Skeletal muscle cell (primary cell): ENCODE measurements at regions not wholly inside any gene's neighbourhood (a gene's known extent, or its start where the extent isn't known, plus 50 kb on each side); places are given as distances from the start of the nearest gene placed in this dataset.
A peak's percentile ranks its signal among the peaks of the same experiment; 100 is the strongest.

Source experiments
- DNase-seq: peaks from one replicate; pipeline ENCODE4 v3.0.0-alpha.2; 2010; ENCODE audit warnings: low read depth
- H3K4me3 ChIP-seq: 2 replicates; pipeline ENCODE4 v1.5.1; 2011; ENCODE audit warnings: low read depth, mild to moderate bottlenecking, control low read depth, low read length, moderate library complexity

DNA sequence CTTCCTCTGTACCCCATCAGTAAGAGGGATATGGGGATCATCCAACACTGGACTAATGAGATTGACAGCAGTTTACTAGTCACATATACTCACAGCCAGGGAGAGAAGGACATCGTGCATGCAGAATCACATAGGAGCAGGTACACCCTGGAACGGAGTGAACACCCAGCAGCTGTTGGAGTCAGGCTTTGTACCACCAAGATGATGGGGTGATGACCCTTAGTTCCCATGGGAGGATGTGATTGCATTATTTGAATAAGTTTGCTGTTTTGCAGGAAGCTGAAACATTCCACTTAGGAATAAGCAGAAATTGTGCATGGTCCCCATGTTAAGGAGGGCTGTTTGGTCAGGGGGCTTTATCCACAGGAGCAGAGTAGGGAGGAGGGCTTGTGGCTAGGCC lies 482.7 kb upstream of the PDZRN3 start:
- no peak for DNase-seq
- no peak overlapping the region for H3K4me3 ChIP-seq

DNA sequence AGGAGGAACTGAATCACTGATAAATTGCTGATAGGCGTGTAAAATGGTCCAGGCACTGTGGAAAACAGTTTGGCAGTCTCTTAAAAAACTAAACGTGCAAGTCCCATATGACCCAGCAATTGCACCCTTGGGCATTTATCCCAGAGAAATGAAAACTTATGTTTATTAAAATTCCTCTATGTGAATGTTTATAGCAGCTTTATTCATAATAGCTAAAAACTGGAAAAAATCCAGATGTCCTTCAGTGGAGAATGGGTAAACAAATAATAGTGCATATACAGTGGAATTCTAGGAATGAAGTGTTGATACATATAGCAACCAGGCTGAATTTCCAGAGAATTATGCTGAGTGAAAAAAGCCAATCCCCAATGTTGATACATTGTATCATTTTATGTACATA lies 482.2 kb upstream of the PDZRN3 start:
- H3K4me3 ChIP-seq, result no peak overlapping the region
- no peak for DNase-seq

DNA sequence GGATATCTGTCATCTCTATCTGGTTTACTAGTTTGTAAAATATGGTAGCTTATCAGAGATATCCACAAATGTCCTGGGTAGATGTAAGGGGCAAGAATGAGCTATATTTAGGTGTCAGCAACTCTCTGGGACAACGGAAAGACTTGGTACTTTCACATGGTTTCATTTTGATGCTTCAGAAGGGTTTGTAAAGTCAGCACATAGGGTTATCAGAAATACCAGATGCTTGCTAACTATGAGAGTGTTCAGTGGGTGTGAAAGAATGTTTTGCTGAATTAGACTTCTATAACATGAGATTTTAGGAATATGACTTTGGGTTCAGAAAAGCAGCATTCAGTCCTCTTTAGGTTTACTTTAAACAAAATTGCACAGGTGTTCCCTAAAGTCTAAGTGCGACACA lies 466.5 kb upstream of the PDZRN3 start:
- no peak for DNase-seq

DNA sequence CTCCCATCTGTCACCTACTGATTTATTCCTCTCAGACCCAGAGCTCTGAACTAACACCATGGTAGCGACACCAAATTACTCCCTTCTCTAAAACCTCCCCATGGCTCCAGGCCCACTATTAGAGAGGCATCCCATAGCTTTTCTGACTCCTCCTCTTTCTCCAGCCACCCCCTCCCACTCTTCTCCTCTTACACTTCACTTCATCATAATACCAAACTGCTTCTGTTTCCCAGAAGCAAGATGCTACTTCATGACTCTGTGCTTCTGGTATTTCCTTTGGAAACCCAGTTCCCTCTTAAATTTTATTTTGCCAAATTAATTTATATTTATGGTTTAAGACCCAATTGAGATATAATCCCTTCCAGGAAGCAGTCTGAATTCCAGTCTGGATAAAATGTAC lies 465.1 kb upstream of the PDZRN3 start:
- peak; percentile 15 for DNase-seq
- H3K4me3 ChIP-seq, result no peak overlapping the region

More for the DNA sequence above, 466.5 kb upstream of the PDZRN3 start:
- no peak overlapping the region for H3K4me3 ChIP-seq

DNA sequence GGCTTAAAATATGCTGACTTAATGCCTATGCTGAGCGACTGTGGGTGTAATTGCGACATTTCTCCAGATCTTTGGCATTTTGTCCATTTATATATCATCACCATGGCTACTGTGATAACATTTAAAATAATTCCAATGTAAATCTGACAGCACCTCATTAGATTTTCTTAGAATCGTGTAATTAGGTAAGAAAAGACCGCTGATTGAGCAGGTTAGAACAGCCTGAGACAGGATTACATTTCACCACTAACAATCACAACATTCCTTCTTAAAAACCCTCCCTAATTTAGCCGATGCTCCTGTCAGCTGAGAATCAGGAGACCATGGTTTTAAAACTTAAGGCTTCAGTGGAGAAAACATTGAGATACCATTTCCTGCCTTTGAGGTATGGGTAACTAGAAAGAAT lies 455.3 kb upstream of the PDZRN3 start:
- H3K4me3 ChIP-seq, result no peak overlapping the region
- no peak for DNase-seq

DNA sequence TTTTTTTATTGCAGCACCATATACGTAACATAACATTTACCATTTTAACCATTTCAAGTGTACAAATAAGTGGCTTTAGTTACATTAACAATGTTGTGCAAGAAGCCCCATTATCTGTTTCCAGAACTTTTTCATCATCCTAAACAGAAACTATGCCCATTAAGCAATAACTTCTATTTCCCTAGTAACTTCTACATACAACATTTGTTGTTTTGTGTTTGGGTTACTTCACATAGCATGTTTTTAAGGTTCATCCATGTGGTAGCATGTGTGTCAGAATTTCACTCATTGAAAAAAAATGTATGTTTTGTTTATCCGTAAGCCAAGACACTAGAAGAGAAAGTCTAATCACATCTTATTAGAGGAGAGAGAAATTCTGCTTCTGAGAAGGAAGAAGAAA lies 450.5 kb upstream of the PDZRN3 start:
- no peak overlapping the region for H3K4me3 ChIP-seq
- no peak for DNase-seq

DNA sequence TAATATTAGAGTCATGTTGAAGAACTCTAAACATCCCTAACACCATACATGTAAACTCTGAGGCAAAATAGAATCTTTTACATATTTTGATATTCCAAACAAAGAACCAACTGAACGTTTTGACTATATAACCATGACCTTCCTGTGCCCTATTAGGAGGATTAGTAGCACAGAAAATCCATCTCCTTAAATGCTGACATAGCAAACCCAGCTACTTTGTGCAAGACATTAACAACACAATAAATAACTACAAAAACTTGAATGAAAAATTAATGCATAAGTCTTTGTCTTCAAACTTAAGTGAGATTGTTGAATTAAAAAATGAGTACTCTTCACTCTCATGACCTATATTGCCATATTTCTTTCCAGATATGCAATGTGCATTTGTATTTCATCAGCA lies 450.0 kb upstream of the PDZRN3 start:
- DNase-seq, result no peak
- H3K4me3 ChIP-seq, result no peak overlapping the region

DNA sequence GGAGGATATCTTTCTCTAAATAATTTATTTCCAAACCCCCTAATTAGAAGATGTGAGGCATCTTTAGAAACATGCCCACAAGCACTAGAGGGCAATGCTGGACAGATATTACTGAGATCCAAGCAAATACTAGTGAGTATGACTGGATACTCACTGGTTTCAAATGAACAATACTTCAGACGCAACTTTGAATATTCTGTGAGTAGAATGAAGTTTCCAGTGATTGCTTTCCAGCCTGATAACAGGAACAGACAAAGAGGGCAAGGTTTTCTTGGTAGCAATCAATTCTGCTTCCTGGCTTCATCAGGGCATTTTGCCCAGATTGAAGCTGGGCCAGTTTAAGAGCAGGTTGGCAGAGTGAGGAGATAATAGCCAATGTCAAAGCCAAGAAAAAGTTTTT lies 442.6 kb upstream of the PDZRN3 start:
- DNase-seq, result no peak
- H3K4me3 ChIP-seq, result no peak overlapping the region

DNA sequence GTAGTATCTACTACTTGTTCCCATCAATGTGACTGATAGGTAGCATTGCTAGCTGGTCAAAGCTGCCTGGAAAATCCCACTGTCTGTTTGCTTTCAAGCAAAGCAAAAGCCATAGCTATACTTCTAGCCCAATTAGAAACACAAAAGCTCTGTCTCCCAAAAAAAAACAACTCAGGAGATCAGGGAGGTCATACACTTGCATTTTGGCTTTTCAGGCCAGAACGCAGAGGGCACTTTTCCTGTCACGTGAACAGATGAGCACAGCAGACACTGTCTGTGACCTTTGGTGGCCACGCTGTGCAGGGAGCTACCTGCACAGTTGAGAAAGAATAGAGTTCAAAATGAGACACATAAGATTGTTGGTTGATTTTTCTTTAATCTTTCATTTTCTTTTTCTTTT lies 441.7 kb upstream of the PDZRN3 start:
- DNase-seq, result no peak
- no peak overlapping the region for H3K4me3 ChIP-seq

DNA sequence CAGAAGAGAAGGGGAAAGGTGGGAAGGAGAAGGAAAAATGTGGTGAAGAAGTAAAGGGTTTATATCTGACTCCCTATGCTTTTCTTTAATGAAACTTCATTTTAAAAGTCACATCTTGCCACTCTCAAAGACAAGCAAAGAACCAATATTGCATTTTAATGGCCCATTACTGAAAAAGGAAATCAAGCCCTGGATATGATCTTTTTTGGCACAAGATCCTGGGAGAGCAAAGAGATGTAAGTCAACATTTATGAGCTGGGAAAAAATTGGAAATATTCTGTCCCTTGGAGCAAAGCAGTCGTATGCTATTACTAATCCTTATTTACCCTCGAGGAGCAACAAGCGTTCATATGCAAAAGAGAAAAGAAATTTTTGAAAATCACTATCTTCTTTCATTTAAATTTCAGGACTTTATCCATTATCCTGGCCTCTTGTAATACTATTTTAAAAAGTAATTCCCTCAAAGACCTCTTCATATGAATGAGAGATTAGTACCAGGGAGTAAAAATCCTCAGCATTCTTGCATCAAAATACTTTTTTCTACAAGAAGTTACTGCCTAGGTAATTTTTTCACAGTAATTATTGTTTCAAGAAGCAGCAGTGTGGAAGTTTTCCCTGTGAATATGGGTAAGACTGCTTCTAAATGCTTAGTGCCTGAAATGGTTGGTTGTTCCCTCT lies 435.3 kb upstream of the PDZRN3 start:
- no peak for DNase-seq
- H3K4me3 ChIP-seq, result no peak overlapping the region

DNA sequence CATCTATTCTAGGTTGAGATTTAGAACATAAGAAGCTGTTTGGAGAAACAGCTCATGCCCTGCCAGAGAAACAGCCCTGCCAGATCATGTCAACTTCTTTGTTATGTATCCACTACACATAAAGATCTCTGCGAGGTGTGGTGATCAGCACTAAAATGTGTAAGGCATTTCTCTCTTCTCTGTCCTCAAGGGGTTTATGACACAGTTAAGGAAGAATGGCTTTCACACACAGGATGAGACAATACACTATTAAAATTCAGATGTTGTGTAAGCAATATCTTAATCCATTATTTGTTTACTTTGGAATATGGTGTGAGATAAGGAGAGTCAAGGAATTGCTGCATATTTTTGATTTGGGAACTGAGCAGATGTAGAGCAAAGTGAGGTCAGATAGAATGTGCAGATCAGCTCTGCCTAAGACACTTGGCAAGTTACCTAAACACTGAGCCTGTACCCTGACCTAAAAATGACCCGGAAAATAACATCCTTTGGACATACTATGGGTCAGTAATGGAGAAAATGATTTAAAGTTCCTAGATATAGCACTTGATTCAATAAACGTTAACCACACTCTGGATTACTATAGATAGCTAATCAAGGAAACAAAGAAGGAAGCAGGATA lies 434.7 kb upstream of the PDZRN3 start:
- H3K4me3 ChIP-seq, result no peak overlapping the region
- DNase-seq, result no peak

DNA sequence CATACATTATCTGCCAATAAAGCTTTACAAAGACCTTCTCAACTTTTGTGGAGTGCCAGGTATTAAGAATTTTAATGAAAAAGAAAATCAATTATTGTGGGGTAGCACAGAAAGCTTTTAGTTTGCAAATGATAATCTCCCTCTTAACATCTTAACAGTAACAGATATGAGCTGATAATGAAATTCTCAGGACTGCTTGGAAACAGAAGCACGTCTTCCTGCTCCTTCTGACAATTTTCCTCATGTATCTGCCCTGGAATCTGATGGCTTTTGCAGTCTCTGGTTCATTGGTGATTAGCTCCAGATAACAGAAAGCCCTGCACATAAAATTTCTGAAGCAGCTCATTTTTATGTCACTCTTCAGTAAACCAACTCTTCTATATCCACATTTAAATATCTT lies 432.4 kb upstream of the PDZRN3 start:
- no peak for DNase-seq
- H3K4me3 ChIP-seq, result no peak overlapping the region

DNA sequence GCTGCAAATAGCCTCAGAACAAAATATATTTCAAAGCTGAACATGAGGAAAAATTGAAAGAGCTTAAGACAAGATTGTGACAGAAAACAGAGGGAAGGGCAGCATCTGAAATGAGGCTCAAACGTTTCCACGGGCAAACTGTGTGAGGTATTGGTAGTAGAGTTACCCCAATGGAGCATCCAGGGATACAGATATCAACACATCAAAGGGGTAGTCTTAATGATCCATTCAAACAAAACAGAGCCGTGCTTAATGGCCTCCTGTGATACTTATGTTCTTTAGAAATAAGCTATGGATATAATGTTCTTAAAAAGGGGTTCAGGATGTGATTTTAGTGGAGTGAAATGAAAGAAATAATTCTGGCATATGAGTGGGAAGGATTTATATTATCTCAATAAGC lies 430.3 kb upstream of the PDZRN3 start:
- DNase-seq, result no peak
- no peak overlapping the region for H3K4me3 ChIP-seq

DNA sequence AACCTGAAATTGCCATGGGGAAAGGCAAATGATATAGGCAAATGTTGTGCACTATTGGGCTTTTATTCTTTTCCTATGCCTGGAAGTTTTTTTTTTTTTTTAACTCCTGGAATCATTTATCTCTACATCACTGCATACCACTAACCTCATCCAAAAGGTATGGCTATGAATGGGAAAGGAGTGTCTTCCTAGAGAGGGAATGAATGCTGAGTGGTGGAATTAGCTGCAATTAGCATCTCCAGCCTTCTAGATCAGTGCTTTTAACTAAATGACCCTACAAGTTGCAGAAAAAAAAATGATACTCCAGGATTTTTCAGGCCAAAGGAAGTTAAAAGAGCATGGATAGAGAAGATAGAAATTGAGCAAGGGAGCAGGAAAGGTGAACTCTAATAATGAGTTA lies 429.8 kb upstream of the PDZRN3 start:
- DNase-seq, result no peak

DNA sequence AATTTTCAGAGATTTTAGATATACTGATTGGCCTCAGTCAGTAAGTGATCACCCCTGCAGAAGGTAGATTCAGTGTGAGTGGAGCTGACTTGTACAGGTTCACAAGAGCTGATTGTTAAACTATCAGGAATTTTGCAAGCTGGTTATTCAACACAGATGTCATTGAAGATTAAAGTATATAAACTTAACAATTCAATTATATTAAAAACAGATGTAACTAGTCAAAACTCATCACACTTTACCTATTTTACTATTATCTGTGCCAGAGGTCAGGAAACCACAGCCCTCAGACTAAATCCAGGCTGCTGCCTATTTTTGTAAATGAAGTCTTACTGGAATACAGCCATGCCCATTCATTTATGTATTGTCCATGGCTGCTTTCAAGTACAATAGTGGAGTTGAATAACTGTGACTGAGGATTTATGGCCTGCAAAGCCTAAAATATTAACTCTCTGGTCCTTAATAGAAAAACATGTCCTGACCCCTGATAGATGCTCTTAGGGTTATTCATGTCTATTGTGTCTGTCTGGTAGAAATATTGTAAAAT lies 429.3 kb upstream of the PDZRN3 start:
- DNase-seq, result no peak

More for the DNA sequence above, 429.8 kb upstream of the PDZRN3 start:
- no peak overlapping the region for H3K4me3 ChIP-seq

DNA sequence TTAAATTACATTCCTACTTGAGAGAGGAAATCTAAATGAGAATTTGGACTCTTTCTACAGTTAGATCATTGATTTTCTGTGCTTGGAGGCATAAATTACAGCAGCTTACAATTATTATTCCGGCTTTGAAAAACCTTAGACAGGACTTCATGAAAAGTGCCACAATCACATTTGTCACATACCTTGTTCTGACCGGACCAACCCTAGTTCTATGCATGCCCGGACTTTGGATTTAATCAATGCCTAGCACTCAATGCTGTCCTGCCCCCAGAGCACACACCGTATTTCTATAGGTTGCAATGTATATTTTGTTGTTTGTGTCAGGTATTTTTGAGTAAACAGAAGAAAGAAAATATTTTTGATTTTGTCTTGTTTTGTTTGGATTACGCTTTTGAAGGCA lies 424.7 kb upstream of the PDZRN3 start:
- H3K4me3 ChIP-seq, result no peak overlapping the region
- DNase-seq, result no peak

More for the DNA sequence above, 429.3 kb upstream of the PDZRN3 start:
- no peak overlapping the region for H3K4me3 ChIP-seq

DNA sequence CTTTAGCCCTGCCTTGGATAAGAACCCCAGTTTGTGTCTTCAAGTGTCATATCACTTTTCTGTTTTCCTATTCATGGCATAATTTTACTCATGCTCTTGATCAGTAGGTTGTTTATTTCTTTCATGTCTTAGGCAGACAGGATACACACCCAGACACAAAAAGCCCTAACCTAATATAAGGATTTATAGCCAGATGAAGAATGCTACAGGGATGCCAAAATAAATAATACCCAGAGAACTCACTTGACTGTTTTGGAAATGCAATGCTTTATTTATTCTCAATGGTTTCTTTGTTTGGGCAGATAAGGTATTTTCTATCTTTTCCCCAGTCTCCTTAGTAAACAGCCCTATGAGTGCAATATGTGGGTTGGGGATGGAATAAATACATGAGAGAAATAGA lies 424.0 kb upstream of the PDZRN3 start:
- DNase-seq, result no peak
- H3K4me3 ChIP-seq, result no peak overlapping the region

DNA sequence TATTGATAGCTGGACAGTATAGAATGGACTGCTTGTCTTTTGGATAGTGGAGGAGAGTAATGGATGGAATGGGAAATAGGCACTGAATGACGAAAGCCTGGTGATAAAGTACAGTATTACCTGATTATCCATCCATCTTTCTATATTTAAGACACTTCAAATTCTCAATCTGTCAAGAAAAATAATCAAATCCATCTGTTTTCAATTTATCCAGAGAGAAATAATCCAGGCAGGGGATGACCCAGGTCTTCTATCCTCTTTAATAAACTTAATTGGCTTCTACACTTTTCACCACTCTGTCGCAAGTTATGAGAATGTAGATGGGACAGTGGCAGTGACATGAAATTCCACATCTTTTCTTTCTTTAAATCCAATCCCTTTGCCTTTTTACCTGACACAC lies 420.3 kb upstream of the PDZRN3 start:
- no peak for DNase-seq
- H3K4me3 ChIP-seq, result no peak overlapping the region

DNA sequence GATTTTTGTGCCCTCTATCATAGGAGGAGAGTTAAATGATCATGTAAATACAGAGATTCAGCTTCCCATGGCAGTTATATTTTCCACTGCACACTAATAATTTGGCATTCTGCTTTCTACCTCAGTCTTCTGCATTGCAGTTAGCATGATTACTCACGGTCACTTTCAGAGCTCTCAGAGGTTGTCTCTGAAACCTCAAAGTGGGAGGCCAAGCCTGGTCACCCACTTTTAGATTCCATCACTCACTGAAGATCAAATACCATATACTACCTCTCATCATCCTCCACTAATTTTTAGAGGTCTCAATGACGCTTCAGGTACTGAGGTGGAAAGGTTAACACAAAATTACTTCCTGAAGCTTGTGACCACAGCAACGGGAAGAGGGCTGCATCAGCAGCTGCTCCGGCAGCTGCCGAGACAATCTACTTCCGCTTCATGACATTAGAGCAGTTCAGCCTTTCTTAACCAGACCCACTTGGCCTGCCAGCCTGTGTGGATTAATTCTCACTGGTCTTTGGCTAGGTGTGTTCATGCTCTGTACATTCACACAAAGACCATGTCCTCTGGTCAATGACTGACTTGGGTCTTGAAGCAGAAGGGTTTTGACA lies 416.4 kb upstream of the PDZRN3 start:
- H3K4me3 ChIP-seq, result no peak overlapping the region
- DNase-seq, result no peak

DNA sequence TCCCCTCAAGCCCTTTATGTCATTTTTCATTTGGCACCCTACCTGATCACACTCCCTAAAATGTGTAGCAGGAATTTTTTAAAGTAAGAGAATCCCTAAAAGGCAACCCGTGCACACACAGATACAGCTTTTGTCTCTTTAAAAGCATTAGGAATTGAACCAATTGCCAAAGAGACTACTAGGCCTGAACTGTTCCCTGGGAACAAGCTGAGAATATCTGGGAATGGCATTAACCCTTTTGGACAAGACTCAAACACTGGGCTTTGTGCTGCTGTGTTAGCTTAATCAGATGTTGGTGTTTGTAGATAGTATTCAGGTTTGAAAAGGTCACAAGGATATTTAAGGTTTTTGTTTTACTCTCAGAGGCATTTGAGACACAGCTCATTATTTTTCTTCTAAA lies 414.4 kb upstream of the PDZRN3 start:
- H3K4me3 ChIP-seq, result no peak overlapping the region
- no peak for DNase-seq

DNA sequence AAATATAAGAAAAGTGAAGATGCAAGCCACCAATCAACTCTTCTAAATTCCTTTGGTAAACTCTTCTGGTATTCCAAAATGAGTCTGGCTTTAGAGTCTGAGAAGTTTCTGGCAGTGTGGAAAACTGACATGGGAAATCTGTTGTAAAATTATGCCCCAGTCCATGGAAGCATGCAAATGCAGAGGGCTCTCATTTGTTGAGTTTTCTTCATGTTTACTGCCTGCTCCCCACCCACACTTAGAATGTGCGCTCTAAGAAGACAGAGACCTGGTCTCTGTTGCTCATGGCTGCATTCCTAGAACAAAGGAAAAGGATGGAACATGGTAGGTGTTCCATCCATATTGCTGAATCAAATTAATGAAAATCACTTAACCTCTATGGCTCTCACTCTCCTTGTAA lies 411.8 kb upstream of the PDZRN3 start:
- H3K4me3 ChIP-seq, result no peak overlapping the region
- DNase-seq, result no peak
